Peyer's patch (tissue), 4 donors: ENCODE measurements at regions not wholly inside any gene's neighbourhood (a gene's known extent, or its start where the extent isn't known, plus 50 kb on each side); places are given as distances from the start of the nearest gene placed in this dataset.
A peak's percentile ranks its signal among the peaks of the same experiment; 100 is the strongest.

ENCODE experiments used
- DNase-seq, 3 donors: peaks; one replicate each; pipeline ENCODE4 v3.0.0-alpha.2; 2017 to 2019
- H3K27ac ChIP-seq, 4 donors: fragments of 200-600 bp; sonication (generic); one replicate each; pipeline ENCODE4 v1.5.1; 2016 to 2019
- H3K27me3 ChIP-seq, 2 donors: fragments of 200-600 bp; sonication (generic); one replicate each; pipeline ENCODE4 v1.5.1; 2019
- H3K36me3 ChIP-seq, 3 donors: fragments of 200-600 bp; sonication (generic); one replicate each; pipeline ENCODE4 v1.5.1; 2016 to 2019
- H3K4me1 ChIP-seq, 4 donors: fragments of 200-600 bp; sonication (generic); one replicate each; pipeline ENCODE4 v1.5.1; 2016 to 2019
- H3K4me3 ChIP-seq, 4 donors: fragments of 200-600 bp; sonication (generic); 1 replicate in 3 of 4; 2 replicates in 1 of 4; pipeline ENCODE4 v1.5.1; 2016 to 2019; ENCODE audit warnings: mild to moderate bottlenecking in 1 of 4
- H3K9me3 ChIP-seq, 4 donors: fragments of 200-600 bp; sonication (generic); one replicate each; pipeline ENCODE4 v1.5.1; 2016 to 2019; ENCODE audit warnings: mild to moderate bottlenecking in 1 of 4
- POLR2A ChIP-seq, 2 donors: fragments of 450-650 bp; IDR thresholded peaks; one replicate each; pipeline ENCODE4 v1.5.1; 2017; ENCODE audit warnings: antibody characterized with exemption in 2 of 2, mild to moderate bottlenecking in 2 of 2, moderate library complexity in 2 of 2
- TF ChIP-seq, protein P1 (sequence below), 6 experiments: fragments of 450-650 bp in 4 of 6; fragments of 200-600 bp in 2 of 6; sonication (generic) in 1 of 6; IDR thresholded peaks; one replicate each; pipeline ENCODE4 v1.5.1; 2017 to 2019; ENCODE audit warnings: antibody characterized with exemption in 6 of 6, mild to moderate bottlenecking in 3 of 6, moderate library complexity in 1 of 6

DNA sequence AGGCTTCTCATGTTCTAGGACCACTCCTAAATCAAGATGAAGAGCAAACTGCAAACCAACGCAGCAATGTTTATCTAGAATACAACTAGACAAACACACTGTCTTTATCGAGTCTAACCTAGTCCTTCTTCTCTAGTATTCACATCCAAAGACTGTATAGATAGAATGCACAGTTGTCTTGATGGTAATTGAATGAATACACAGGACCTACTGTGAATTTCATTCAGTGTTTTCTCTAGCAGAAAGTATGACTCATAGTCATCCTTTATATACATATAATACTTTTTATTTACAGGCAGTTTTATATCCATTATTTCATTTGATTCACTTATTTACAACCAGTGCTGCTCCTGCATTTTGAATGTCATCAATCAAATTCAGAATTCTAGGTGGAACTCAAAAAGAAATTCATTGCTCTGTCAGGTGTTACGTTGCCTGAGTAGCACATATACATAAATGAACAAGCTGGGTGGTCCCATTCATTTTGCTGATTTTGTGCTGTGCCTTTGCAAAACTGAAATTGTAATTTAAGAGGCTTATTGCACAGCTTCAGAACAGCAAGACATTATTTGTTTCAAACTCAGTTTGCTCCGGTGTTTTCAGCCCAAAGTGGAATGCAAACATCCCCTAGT lies 374.8 kb downstream of the EPHA4 start:
- no peaks in the 10 kb centered on the region for H3K27me3 ChIP-seq
- TF ChIP-seq, protein P1, sequence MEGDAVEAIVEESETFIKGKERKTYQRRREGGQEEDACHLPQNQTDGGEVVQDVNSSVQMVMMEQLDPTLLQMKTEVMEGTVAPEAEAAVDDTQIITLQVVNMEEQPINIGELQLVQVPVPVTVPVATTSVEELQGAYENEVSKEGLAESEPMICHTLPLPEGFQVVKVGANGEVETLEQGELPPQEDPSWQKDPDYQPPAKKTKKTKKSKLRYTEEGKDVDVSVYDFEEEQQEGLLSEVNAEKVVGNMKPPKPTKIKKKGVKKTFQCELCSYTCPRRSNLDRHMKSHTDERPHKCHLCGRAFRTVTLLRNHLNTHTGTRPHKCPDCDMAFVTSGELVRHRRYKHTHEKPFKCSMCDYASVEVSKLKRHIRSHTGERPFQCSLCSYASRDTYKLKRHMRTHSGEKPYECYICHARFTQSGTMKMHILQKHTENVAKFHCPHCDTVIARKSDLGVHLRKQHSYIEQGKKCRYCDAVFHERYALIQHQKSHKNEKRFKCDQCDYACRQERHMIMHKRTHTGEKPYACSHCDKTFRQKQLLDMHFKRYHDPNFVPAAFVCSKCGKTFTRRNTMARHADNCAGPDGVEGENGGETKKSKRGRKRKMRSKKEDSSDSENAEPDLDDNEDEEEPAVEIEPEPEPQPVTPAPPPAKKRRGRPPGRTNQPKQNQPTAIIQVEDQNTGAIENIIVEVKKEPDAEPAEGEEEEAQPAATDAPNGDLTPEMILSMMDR (IDR thresholded peaks at IDR 0.05) = no peak
- no peak for TF ChIP-seq POLR2A (IDR thresholded peaks at IDR 0.05)
- no peak for DNase-seq
- no peaks in the 10 kb centered on the region for H3K9me3 ChIP-seq
- H3K27ac ChIP-seq = no peak overlapping the region
- no peaks in the 10 kb centered on the region for H3K36me3 ChIP-seq
- no peak overlapping the region for H3K4me3 ChIP-seq
- no peaks in the 10 kb centered on the region for H3K4me1 ChIP-seq

DNA sequence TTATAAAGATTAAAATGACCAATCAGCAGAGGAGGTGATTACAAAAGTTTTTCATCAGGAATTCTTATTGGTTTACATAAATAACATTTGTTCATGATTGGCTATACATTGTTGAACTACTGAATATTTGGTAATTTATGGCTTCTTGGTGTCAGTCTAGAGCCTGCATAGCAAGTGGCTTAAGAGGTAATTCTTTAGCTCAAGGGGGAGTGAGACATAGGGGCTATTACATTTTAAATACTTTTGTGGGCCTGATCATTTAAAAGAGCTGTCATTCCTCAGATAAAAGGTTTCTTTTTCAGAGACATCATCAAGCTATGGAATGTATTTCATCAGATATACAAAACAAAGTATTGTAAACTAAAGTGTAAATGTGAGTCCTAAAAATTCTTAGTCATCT lies 373.8 kb downstream of the EPHA4 start:
- Histone ChIP-seq H3K27ac (no peak overlapping the region), H3K4me3 (no peak overlapping the region), H3K4me1 (no peaks in the 10 kb centered on the region), H3K36me3 (no peaks in the 10 kb centered on the region), H3K27me3 (no peaks in the 10 kb centered on the region), H3K9me3 (no peaks in the 10 kb centered on the region)
- TF ChIP-seq, protein P1 (IDR thresholded peaks at IDR 0.05) = no peak
- no peak for TF ChIP-seq POLR2A (IDR thresholded peaks at IDR 0.05)
- no peak for DNase-seq

DNA sequence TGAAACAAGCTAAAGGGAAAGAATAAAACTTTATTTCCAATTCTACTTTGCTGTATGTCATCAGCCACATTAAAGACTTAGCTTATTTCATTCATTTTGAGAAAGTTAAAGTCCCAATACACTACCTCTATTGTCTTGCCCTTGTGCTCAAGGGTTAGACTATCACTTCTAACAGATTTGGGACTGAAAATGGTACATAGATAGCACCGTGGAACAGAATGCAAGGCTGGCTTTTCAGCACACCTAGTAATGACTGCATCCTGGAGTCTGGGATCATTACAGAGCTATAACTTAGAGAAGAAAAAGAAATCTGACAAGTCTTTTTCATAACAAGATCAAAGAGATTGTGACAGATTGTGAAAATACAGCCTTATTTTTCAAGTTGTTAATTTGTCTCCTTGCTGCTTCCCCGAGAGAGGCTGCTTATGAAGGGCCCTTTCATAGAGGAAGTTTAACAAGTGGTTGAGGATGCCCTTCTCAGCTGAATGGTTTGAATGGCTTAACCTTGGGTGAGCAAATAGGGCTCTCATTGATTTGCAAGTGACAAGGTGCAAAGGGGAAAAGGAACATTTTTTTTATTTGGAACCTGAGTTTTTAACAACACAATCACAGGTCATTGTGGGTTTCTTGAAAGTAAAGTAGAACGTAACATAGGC lies 371.8 kb downstream of the EPHA4 start:
- Histone ChIP-seq H3K36me3 (no peaks in the 10 kb centered on the region), H3K9me3 (no peaks in the 10 kb centered on the region), H3K4me1 (no peaks in the 10 kb centered on the region), H3K27ac (no peak overlapping the region), H3K4me3 (no peak overlapping the region), H3K27me3 (no peaks in the 10 kb centered on the region)
- TF ChIP-seq POLR2A (IDR thresholded peaks at IDR 0.05) = no peak
- TF ChIP-seq, protein P1 (IDR thresholded peaks at IDR 0.05) = no peak
- no peak for DNase-seq

DNA sequence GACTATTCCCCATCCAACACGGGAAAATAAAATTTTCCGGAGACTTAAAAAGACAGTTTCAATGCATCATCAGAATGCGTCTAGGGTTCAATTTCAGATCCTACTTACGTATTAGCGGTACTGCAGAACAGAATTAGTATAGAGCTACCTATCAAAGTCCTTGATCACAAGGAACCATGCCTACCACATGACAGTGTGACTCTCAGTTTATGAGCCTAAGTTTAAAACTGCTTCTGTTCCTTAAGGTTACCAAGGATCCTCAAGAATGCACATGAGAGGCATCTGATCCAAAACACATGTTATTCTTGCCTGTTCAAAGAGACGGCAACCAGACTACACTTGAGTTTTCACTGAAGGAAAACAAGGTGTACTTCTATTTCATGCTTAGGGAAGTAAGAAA lies 369.7 kb downstream of the EPHA4 start:
- Histone ChIP-seq H3K36me3 (no peaks in the 10 kb centered on the region), H3K4me1 (no peaks in the 10 kb centered on the region), H3K27ac (no peak overlapping the region), H3K4me3 (no peak overlapping the region), H3K27me3 (no peaks in the 10 kb centered on the region), H3K9me3 (no peaks in the 10 kb centered on the region)
- no peak for DNase-seq
- TF ChIP-seq, protein P1 (IDR thresholded peaks at IDR 0.05) = no peak
- TF ChIP-seq POLR2A (IDR thresholded peaks at IDR 0.05) = no peak

DNA sequence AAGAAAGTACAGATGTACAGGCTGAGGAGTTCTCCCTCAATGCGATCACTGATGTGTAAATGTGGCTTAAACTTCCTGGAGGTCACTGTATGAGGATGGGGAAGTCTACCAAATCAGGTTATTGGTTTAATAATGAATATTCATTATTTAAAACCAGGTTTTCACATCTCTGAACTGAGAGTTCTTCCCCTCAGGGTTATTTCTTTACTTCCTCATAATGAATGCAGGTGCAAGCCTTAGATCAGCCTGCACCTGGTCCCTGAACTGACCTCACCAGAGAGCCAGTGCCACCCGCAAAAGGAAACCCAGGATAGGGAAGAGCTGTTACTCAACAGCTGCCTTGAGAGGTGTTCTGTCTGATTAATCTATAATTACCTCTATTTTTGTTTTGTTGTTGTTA lies 369.0 kb downstream of the EPHA4 start:
- Histone ChIP-seq H3K9me3 (no peaks in the 10 kb centered on the region), H3K27me3 (no peaks in the 10 kb centered on the region), H3K4me1 (no peaks in the 10 kb centered on the region), H3K4me3 (no peak overlapping the region), H3K27ac (no peak overlapping the region), H3K36me3 (no peaks in the 10 kb centered on the region)
- no peak for TF ChIP-seq POLR2A (IDR thresholded peaks at IDR 0.05)
- TF ChIP-seq, protein P1 (IDR thresholded peaks at IDR 0.05) = no peak
- DNase-seq = peak in 2 of 3 donors; percentile 69 to 76
